Fibroblast of peridontal ligament (primary cell): ENCODE measurements at regions not wholly inside any gene's neighbourhood (a gene's known extent, or its start where the extent isn't known, plus 50 kb on each side); places are given as distances from the start of the nearest gene placed in this dataset.

Experiments used
- DNase-seq: peaks from one replicate; pipeline ENCODE4 v3.0.0-alpha.2; 2010; ENCODE audit errors: extremely low read depth

- DNase-seq, result no peak
Measured at GRCh38 chr12:111222027-111222414, 146.9 kb downstream of the PHETA1 start.

GRCh38 chr12:111221062-111222026 lies 147.6 kb downstream of the PHETA1 start:
- DNase-seq, result no peak

GRCh38 chr12:111220363-111220762 lies 148.5 kb downstream of the PHETA1 start:
- DNase-seq, result no peak

GRCh38 chr12:111219440-111219839 lies 149.5 kb downstream of the PHETA1 start:
- no peak for DNase-seq

- no peak for DNase-seq
Measured at GRCh38 chr12:111218499-111218898, 150.4 kb downstream of the PHETA1 start.

- no peak for DNase-seq
Measured at GRCh38 chr12:111216387-111217159, 152.3 kb downstream of the PHETA1 start.

GRCh38 chr12:111215881-111216280 lies 153.0 kb downstream of the PHETA1 start:
- no peak for DNase-seq

- DNase-seq, result no peak
Measured at GRCh38 chr12:111214401-111214800, 154.5 kb downstream of the PHETA1 start.

GRCh38 chr12:111213561-111213960 lies 155.3 kb downstream of the PHETA1 start:
- DNase-seq, result no peak

- no peak for DNase-seq
Measured at GRCh38 chr12:111212814-111213456, 156.0 kb downstream of the PHETA1 start.

- no peak for DNase-seq
Measured at GRCh38 chr12:111211910-111212757, 156.8 kb downstream of the PHETA1 start.

GRCh38 chr12:111209811-111210210 lies 159.1 kb downstream of the PHETA1 start:
- no peak for DNase-seq

GRCh38 chr12:111207761-111208160 lies 161.1 kb downstream of the PHETA1 start:
- no peak for DNase-seq

GRCh38 chr12:111204788-111205241 lies 164.1 kb downstream of the PHETA1 start:
- DNase-seq, result no peak

- DNase-seq, result no peak
Measured at GRCh38 chr12:111203969-111204368, 164.9 kb downstream of the PHETA1 start.

GRCh38 chr12:111203446-111203845 lies 165.4 kb downstream of the PHETA1 start:
- DNase-seq, result no peak

GRCh38 chr12:111202237-111202915 lies 166.5 kb downstream of the PHETA1 start:
- DNase-seq, result no peak

- DNase-seq, result no peak
Measured at GRCh38 chr12:111201495-111202236, 167.2 kb downstream of the PHETA1 start.

GRCh38 chr12:111201036-111201435 lies 167.9 kb downstream of the PHETA1 start:
- no peak for DNase-seq

GRCh38 chr12:111197376-111197944 lies 171.4 kb downstream of the PHETA1 start:
- no peak for DNase-seq
